ENCODE measurements at regions not wholly inside any gene's neighbourhood (a gene's known extent, or its start where the extent isn't known, plus 50 kb on each side); places are given as distances from the start of the nearest gene placed in this dataset.

DNA sequence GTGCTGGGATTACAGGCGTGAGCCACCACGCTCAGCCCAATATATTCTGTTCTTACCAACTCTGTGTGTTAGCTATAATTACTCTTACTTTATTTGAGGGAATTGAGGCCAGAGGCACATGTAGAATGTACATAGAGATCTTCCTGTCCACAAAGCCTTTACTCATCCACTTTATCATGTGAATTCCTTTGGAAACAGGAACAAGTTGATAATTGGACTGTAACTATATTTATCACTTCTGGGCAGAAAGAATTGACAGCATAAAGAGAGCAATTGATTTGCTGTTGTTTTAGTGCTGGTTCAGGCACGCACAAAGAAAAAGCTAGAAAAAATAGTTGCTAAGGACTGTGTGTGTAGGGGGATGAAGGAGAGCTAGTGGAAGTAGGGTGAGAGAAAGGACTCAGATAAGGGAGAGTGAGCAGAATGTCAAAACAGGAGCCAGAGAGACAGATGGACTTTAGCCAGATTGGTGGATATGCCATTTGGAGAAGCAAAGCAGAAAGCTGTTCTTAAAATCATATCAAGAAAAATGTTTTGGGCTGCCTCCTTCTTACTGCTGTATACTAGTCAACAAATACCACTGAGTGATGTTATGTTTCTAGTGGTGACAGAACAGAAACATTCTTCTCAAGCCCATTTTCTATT is 929.8 kb upstream of the CNTN5 start:
- DNase-seq: no peak

DNA sequence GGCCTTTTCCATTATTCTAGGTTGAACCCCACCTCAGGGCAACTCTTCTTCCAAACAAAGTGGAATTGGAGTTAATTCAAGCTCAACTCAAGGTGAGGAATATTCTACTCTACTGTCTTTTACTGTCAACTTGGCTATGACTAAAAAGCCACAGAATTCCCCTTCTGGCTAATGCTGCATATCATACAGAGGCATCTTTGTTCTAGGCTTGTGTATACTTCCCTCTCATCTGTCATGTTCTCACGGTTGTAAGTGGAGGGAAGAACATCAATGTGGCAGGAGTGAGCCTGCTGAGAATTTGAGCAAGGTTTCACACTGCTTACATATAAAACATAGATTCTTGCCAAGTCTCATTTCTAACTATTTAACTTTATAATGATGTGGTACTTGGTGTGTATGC is 921.4 kb upstream of the CNTN5 start:
- DNase-seq: no peak

DNA sequence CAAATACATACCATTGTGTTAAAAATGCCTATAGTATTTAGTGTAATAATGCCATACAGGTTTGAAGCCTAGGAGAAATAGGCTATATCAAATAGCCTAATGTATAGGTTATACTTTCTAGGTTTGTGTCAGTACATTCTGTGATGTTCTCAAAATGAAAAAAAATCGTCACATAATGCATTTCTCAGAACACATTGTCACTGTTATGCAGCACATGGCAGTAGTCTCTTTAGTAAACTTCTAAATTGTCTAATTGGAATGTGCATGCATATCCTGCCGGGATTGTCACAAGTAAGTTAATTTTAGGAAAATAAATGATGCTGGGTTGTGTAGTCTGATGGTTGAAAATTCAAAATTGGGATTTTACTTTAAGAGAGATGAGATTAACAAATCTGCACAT is 920.1 kb upstream of the CNTN5 start:
- no peak for DNase-seq

DNA sequence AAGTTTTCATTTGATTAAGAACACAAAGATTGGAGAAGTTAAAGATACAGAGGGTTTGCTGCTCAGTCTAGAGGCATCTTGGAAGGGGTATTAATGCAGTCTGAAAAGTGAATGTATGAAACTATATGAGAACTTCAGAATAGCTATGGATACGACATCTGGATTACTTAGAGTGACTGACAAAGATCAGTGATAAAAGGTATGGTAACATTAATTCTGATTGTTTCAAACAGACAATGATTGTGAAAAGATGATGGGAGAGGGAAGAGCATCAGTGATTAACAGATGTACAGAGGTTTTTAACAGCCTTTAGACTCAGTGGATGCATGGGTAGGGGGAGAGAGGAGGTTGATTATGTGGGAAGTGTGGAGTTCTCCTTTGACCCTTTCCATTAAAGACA is 919.4 kb upstream of the CNTN5 start:
- no peak for DNase-seq

GRCh38 chr11:98104249-98104648 is 916.5 kb upstream of the CNTN5 start:
- no peak for DNase-seq

DNA sequence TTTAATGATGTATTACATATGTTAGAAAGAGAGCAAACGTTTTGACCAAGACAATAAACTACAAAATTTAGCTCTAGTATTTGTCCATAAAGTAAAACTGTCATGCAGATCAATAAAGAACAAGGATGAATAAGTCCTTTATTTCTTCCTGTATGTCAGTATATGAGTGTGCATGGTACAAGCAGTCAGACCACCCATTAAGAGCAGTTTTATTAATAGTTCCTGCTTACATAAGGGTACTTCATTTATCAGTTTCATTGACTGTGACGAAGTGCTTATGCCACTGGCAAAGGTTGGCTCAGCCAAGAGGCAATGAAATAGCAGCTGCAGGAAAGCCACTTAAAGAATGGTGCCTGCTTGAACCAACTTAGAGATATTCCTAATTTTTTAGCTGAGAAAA is 913.0 kb upstream of the CNTN5 start:
- DNase-seq: no peak

- DNase-seq: no peak
Measured at GRCh38 chr11:98110030-98110429, 910.7 kb upstream of the CNTN5 start.

- no peak for DNase-seq
Measured at GRCh38 chr11:98115873-98116272, 904.9 kb upstream of the CNTN5 start.

DNA sequence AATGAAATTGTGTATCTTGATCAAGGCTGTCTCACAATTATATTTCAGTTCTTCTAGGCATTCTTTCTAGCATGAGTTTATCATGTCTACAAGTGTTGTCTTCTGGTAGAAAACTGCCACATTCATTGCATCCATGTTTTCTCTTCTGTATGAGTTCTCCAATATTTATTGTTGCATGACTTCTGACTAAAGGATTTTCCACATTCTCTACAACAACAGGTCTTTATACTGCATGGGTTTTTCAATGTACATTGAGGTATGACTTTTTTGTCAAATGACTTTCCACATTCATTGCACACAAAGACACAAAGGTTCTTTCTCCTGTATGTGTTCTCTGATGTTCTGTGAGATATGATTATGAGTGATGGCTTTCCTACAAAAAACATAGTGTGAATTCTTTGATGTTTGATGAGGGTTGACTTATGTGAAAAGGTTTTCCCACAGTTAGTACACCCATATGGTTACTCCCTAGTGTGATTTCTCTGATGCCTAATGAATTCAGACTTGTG is 890.6 kb upstream of the CNTN5 start:
- no peak for DNase-seq

DNA sequence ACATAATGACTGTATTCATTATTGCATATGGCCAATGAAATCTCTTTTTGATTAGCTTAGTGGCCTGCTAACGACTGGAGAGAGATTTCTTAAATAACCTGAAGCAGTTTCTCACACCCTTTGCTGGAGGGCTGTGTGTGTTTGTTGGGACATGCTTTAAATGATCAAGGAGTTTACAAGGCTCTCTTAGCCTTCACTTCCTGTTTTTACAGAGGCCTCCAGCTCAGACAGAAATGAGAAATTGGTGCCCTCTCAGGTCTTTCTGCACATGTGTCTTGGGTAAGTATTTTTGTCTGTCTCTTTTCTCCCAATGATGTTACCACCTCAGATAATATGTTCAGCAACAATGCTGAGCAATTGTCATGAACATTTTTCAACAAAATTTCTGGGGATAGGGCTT is 884.4 kb upstream of the CNTN5 start:
- DNase-seq: no peak

GRCh38 chr11:98137437-98137836 is 883.3 kb upstream of the CNTN5 start:
- DNase-seq: no peak

- no peak for DNase-seq
Measured at GRCh38 chr11:98143661-98144060, 877.1 kb upstream of the CNTN5 start.

DNA sequence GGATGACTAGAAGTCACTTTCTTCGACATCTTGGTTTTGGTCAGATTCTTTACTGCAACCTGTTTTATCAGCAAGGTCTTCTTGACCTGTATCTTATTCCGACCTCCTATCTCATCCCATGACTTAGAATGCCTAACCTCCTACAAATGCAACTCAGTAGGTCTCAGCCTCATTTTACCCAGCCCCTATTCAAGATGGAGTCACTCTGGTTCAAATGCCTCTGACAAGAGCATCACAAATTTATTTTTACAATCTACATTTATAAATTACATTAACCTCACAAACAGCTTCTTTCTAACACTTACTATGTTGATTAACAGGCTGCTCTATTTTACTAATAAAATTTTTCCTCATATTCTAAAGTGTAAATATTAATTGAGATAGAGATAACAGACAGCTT is 867.0 kb upstream of the CNTN5 start:
- no peak for DNase-seq

DNA sequence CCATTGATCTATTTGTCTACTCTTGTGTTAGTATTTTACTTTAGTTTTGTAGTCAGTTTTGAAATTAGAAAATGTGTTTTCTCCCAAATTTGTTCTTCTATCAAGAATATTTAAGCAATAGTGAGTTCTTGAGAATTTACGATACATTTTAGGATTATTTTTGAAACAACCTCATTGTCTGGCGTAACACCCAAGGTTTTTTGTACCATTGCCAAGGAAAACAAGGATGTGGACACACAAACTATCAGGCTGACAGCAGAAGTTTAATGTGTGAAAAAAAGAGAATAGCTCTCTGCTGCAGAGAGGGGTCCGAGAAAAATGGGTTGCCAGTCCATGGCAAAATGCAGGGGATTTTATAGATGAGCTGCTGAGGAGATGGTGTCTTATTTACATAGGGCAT is 865.1 kb upstream of the CNTN5 start:
- no peak for DNase-seq

GRCh38 chr11:98177925-98178324 is 842.8 kb upstream of the CNTN5 start:
- DNase-seq: no peak

DNA sequence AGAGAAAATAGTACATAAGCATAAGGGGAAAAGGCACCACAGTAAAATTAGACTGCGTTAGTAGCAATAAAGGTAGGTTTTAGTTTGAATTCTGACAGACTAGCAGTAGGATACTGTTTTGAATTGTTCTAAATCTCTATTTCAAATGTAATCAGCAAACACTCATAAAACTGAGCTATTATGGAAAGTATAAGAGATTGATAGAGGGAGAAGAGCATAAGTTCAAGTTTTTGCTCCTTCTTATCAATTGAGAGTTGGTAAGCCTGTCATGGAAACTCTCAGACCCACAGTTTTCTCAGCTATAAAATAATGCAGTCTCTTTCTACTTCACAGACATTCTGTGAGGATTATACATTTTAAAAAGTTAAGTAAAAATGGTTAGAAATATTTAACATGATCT is 840.2 kb upstream of the CNTN5 start:
- no peak for DNase-seq

DNA sequence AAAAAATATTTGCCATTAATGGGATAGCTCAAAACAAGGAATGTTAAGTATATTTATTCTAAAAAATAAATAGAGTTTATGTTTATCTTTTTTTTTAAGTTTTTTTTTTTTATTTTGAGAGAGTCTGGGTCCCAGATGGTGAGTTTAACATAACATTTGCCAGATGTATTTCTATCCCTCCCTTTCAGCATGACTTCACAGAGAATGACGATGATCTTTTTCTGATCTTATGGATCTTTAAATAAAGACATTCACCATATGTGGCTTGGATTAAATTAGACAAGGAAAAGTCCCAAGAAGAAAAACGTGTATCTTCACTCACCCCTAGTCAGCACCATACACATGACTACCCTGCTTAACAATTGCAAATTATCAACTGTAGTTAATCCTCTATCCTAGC is 839.8 kb upstream of the CNTN5 start:
- no peak for DNase-seq

DNA sequence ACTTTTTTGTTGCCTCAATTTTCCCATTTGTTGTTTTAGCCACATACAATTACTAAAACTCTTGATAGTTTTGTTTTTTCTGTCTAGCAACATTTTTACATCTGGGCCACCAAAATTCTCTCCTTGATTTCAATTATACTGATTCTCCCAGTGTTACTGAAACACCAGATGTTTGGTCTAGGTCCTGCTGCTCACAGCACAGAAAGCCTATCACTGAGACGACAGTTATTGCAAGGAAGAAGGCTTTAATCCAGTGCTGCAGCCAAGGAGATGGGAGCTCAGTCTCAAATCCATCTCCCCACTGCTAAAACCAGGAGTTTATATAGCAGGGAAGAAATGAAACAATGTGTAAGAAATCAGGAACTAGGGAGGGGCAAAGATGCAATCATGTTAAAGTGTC is 837.7 kb upstream of the CNTN5 start:
- DNase-seq: no peak

DNA sequence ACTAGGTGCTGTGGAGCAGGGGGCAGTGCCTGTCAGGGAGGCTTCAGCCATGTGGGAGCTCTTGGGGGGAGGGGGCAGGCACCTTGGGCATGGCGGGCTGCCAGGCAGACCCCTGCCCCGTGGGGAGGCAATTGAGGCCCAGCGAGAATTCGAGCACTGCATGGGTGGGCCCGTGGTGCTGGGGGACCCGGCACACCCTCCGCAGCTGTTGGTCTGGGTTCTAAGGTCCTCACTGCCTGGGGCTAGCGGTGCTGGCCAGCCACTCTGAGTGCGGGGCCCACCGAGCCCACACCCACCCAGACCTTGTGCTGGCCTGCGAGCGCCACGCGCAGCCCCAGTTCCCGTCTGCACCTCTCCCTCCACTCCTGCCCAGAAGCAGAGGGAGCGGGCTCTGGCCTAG is 835.5 kb upstream of the CNTN5 start:
- DNase-seq: no peak

- DNase-seq: no peak
Measured at GRCh38 chr11:98194611-98195010, 826.1 kb upstream of the CNTN5 start.

DNA sequence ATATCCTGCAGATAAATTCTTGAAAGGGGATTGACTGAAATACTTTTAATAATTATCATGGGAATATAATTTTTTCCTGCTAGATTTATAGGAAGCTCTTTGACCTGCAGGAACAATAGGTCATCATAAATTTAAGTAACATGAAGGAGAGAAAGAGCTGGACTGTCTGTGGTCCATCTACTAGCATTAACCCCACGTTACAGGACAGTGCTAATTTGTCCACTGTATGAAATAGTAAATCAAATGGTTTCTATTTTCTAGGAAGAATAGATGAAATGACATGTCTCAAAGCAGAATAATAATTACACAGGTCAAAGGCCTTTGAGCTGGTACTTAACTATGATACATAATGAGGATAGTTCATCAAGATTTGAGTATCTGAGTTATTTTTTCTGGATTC is 825.4 kb upstream of the CNTN5 start:
- DNase-seq: no peak

- no peak for DNase-seq
Measured at GRCh38 chr11:98207086-98207485, 813.7 kb upstream of the CNTN5 start.

- DNase-seq: no peak
Measured at GRCh38 chr11:98227278-98227677, 793.5 kb upstream of the CNTN5 start.

DNA sequence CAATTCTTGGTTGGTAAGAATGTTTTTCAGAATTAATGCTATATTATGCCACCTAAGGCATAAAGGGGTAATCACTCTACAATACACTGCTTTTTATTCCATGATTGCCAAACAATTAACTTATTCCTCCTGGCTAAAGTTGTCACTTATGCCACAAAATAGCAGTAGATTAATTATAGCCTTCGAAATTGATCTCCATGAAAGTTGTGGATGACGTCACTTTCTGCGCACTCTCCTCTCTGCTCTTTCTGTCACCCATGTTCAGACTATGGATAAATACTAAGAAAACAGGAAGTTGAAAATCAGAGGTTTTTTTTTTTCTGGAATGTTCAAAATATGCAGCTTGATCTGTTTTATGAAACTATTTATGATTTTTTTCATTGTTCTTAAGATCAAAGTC is 790.1 kb upstream of the CNTN5 start:
- no peak for DNase-seq

DNA sequence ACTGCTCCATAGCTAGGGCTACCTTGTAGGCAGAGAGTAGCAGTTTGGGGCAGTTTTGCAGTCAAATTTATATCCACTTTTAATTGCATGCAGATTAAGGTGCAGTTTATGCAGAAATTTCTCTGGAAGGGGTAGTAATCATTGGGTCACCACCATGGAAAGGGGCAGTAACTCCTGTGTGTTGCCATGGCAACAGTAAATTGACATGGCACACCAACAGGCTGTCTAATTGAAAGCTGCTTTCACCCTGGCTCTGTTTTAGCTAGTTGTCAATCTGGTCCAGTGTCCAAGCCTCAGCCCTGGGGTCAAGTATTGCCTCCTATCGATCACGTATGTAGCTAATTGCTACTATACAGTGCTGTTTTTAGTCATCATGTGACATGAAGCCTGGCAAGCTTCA is 786.1 kb upstream of the CNTN5 start:
- DNase-seq: no peak

GRCh38 chr11:98243897-98244296 is 776.9 kb upstream of the CNTN5 start:
- no peak for DNase-seq
